Left cardiac atrium (tissue), 4 donors: ENCODE measurements at regions not wholly inside any gene's neighbourhood (a gene's known extent, or its start where the extent isn't known, plus 50 kb on each side); places are given as distances from the start of the nearest gene placed in this dataset.
A peak's percentile ranks its signal among the peaks of the same experiment; 100 is the strongest.
"Not testable (repeated sequence)": the region's sequence is repeated elsewhere in the genome, so short reads cannot be mapped to it uniquely, and the experiment has no call there.

Experiments used
- ATAC-seq, 2 donors: fragments of 200-7000 bp; cut with Tn5 transposase; one replicate each; pipeline ENCODE4 v1.9.1; 2020; ENCODE audit warnings: mild to moderate bottlenecking in 2 of 2, moderate library complexity in 2 of 2
- DNase-seq: peaks from one replicate; pipeline ENCODE4 v3.0.0-alpha.2; 2020
- intact Hi-C, 2 donors: fragments of 100-400 bp; cut with DNase I; formaldehyde crosslinking; loops; one replicate each; pipeline versions ENCODE4 v1.14.1 to v1.15.1; 2022 to 2023
- donor health status: DM: no; HTN: yes; CAD: no.
- donor health status: DM: no; HTN: yes; CAD: no; lungs with severe emphysema.
- donor health status: DM: yes; HTN: yes; CAD: no.
- donor health status: Dilated cardiomyopathy.

DNA sequence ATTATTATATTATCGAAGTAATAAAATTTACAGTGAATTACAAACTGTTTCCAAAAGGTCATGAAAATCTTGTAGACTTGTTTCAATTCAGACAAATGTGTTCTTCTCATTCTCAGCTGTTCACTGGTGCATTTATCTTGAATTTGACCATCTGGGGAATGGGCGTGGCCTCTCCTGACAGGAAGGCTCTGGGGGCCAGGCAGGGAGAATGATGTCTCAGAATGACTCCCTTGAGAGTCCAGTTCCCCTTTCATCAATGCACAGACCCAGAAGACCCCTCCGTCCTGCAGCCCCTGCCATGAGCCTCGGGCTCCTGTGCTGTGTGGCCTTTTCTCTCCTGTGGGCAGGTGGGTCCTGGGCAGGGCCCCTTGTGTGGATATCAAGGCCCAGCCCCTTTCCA lies 229.7 kb upstream of the PRSS58 start:
- intact Hi-C loops, DNase-seq: not testable (repeated sequence)
- peak in 1 of 2 donors; percentile 19 for ATAC-seq

DNA sequence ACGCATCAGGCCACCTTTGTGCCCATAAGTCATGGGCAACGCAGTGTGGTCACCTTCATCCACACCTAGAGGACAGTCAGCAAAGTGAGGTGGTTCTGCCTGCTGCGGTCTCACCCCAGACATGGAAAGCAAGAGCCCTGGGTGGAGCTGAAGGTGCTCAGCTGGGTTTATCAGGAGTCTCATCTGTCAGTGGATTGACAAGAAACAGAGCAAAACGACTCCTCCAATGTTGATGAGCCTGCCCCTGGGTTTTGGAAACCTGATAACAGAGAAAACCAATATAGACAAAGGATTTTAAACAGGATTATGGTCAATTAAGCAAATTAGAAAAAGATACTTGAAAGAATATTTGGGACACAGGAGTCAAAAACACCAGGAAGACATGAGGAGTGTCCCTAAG lies 229.3 kb upstream of the PRSS58 start:
- ATAC-seq (no peak), DNase-seq (no peak)
- intact Hi-C loops, result no loop called here

DNA sequence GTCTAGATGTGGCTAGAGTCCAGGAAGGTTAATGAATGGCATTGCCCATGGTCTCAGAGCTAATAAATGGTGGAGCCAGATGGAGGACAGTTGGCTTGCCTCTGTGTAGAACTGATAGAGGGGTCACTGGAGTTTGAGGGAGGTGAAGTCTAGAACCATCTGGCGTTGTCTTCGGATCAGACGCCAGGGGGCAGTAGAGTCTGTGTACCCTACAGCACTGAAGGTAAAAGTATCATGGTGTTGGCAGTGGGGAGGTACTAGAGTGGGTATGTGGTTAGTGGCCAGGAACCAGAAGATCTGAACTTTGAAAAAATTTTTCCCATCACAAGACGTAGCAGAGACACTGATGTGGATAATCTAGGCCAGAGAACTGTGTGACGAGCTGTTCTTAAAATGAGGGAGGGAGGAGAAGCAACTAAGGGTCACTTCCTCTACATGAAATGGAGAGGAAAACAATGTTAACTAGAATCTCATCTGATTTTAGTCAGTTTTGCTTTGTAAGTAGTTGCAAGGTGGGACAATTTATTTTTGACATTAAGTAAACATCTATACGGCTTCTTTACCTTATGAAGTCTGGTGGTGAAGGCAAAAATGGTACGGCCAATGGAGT lies 227.9 kb upstream of the PRSS58 start:
- ATAC-seq (no peak), DNase-seq (no peak)
- intact Hi-C loops, result no loop called here

DNA sequence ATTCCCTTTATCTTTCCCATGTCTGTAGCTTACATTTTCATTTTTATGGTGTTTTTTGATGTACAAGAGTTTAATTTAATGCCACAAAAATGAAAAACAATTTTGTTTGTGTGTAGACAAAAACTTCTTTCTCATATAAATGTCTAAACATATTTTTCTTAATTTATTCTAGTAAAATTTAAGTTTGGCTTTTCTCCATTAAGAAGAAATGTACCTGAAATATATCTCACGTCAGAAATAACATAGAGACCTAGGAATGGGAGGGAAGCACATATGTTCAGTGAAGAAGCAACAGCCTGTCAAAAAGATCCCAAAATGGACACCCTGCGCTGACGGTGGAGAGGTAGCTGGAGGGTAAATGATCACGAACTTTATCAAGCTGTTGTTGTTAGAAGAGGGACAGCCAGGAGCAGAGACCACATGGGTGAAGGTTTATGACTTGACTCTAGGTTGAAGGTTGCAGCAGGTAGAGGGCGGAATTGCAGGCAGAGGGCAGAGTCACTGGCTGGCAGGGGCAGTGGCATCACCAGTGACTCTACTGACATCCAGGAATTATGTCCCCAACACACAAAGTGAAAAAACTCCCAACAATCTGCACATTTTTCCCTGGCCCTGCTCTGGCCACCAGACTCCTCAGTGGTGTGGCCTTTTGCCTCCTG lies 225.9 kb upstream of the PRSS58 start:
- intact Hi-C loops, result no loop called here
- no peak for DNase-seq
- no peak for ATAC-seq

DNA sequence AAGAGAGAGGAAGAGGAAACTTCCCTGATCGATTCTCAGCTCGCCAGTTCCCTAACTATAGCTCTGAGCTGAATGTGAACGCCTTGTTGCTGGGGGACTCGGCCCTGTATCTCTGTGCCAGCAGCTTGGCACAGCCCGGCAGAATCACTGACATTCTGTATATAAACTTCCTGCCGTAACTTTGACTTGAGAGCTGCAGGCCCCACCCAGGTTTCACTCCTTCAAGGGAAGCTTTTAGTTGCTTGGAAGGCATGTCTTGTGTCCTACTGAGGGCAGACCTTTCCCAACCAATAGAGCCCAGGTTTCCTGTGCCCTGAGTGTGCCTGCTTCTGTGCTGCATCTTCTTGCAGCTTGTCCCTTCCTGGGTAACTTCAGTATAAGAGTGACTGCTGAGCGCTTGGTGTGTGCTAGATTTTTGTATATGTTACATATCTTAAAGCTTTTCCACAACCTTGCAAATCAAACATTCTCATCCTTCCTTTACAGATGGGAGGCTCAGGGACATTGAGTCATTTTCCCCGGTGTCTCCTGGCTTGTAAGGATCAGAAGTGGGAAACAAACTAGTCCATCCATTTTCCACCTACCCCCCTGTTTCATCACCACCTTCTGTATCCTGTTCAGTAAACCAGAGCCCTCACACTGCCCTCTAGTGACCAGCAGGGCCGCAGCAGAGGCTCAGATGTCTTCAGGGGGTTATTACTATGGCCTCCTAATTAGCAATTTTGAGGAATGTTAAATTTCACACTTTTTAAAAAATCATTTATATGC lies 225.2 kb upstream of the PRSS58 start:
- intact Hi-C loops, result no loop called here
- DNase-seq (no peak), ATAC-seq (peak; percentile 35 to 61)

DNA sequence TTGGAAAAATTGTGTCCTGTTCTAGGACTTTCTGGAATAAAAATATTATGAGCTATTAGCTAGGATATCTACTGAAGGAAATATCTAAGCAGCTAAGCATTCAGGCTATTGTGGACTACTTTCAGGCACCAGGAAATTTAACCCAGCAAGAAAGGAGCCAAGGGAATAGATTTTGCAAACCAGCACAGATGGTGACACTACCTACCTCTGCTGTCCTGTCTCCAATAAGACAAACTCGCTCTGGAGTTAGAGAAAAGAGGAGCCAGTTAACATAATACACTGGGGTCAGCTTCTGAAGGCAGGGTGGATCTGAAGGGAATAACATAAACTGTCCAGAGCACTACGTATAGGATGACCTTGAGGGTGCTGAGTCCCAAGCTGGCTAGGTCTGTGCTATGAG lies 223.7 kb upstream of the PRSS58 start:
- DNase-seq (no peak), ATAC-seq (no peak)
- intact Hi-C loops, result no loop called here

DNA sequence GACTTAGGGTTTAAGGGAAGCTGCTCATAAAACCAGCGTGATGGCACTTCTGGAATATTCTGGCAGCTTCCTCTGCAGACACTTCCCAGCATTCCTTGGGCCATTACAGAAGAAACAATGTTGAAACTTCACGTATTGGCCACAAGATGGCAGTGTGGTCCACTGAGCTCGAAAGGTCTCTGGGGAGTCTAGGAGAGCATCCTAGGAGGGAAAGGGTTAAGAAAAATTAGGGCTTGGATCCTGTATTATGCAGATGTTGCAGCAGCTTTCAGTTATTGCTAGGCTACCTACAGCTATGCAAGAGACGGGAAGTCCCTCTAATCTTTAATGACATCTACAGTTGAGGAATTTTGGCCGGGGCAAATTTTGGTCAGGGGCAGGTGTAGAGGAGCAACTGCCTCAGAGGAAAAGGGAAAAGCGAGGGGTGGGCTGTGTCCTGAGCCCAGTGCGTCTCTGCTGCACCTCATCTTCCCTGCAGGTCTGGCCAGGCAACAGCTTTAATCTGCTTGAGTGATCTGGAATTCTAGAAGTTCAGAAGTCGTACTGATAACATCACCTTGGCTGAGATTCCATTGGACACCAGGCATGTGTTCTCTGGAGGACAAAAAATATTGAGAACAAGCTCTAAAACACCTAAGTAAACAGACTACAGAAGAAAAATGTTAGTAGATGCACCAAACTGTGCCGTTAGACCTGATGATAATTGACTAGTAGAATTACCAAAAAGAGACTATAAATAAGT lies 220.8 kb upstream of the PRSS58 start:
- ATAC-seq, result peak; percentile 50 to 62
- DNase-seq, result no peak
- intact Hi-C loops, result no loop called here

DNA sequence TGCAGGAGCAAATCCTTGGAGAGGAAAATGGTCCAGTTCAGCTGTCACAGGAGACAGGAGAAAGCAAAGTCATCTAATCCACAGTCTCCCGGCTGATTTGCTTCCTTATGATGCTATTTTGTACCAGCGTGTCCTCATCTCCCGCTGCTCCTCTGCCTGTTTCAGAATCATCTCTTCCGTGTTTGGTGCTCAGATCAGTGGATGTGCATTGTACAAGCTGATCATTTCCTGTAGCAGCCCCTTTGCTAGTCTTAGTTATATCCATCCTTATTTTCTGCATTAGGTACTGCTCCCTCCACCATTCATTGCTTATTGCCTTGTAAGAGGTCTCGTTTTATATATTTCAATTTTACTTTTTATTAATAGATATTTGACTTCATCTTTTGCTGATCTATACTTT lies 219.9 kb upstream of the PRSS58 start:
- intact Hi-C loops, ATAC-seq, DNase-seq: not testable (repeated sequence)

DNA sequence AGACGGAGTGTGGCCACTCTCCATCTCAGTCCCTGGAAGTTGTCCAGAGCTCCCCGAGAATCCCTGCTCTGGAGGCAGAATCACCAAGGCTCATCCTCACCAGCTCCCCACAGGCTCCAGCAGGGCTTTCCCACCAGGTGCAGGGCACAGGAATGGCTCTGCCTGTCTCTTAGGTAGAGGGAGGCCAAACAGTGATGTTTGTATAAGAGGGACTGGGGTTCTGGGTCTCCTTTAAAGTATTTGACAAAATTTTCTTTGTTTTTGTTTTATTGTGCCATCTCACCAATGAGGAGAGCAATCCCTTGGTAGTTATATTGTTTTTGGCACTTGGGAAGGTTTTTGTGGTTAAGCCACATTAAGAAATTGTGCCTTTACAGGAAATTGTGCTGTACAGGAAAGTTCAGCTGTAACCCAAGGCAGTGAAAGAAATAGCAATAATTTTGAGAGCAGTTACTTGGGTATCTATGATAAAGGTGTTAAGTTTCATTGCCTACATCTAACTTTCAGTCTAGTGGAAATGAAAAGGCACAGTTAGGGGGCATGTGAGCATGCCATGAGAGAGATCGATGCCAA lies 219.3 kb upstream of the PRSS58 start:
- ATAC-seq, result no peak
- DNase-seq, result no peak
- intact Hi-C loops, result no loop called here

DNA sequence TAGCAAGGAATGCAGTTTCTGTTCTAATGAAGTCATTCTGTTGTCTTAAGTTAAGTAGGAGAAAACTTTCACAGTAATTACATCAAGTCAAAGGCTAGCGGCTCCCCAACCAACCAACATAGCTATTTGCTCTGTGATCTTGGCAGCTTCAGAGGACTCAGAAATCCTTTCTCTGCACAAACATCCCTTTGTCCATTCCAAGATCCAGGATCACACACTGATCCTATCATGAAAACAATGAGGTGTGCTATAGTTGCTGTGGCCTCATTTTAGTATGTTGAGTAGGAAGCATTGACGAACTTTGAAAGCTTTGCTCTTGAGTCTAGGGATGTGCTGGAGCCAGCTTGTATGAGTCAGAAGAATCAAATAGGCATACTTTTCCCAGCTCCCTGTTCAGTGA lies 218.2 kb upstream of the PRSS58 start:
- no peak for ATAC-seq
- intact Hi-C loops, result no loop called here
- no peak for DNase-seq

DNA sequence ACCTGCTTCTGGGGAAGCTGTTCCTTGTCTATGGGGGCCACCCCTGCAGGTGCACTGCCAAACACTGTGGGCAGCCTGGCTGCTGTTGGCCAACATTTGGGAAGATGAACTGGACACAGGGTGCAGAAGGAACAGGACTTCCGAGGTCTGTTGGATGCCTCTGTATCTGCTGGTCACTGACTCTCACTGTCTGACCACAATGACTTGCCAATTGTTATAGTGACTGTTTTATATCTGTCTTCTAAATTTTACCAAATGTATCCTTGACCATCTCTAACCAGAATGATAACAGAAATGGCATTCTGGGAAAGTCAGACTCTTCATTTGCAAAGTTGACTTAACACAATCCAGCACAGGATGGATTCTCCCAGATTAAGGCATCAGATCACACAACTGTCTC lies 214.0 kb upstream of the PRSS58 start:
- ATAC-seq (no peak), DNase-seq (no peak)
- intact Hi-C loops, result no loop called here

DNA sequence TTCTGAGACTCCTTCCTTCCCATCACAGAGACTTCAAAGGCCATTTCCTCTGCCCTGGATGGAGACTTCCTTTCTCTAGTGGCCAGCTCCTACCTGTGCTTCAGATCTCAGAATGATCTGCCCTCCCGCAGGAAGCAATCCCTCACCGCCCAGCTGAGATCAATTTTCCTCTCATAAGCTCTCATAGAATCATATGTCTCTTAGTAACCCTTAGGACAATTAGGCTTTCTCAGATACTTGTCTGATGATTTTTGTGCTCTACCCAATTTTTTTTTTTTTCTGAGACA lies 212.6 kb upstream of the PRSS58 start:
- ATAC-seq (no peak), DNase-seq (no peak)
- intact Hi-C loops, result no loop called here

DNA sequence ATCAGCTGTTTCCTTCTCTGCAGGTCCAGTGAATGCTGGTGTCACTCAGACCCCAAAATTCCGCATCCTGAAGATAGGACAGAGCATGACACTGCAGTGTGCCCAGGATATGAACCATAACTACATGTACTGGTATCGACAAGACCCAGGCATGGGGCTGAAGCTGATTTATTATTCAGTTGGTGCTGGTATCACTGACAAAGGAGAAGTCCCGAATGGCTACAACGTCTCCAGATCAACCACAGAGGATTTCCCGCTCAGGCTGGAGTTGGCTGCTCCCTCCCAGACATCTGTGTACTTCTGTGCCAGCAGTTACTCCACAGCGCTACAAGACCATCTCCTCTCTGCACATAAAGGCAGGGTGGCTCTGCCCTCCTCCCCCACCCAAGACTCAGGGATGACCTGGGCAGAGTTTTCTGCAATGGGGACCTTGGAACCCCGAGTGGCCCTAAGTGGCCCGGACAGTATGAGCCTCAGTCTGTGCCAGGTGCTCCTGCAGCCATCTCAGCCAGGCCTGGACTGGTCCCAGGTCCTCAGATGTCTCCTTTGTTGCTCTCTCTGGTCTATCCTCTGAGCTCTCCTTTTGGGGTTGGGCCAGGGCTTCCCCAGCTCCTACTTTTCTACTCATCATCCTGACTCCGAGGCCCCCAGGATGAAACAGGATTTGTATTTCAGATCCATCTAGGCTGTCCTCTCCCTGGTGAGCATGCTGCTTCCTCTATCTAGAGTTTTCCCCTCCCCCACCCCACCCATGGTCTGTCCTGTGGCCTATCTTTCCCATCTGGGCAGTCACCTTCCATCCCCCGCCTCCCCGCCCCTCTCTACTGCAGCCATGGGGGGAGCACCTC lies 212.1 kb upstream of the PRSS58 start:
- intact Hi-C loops, result no loop called here
- DNase-seq (no peak), ATAC-seq (no peak)

DNA sequence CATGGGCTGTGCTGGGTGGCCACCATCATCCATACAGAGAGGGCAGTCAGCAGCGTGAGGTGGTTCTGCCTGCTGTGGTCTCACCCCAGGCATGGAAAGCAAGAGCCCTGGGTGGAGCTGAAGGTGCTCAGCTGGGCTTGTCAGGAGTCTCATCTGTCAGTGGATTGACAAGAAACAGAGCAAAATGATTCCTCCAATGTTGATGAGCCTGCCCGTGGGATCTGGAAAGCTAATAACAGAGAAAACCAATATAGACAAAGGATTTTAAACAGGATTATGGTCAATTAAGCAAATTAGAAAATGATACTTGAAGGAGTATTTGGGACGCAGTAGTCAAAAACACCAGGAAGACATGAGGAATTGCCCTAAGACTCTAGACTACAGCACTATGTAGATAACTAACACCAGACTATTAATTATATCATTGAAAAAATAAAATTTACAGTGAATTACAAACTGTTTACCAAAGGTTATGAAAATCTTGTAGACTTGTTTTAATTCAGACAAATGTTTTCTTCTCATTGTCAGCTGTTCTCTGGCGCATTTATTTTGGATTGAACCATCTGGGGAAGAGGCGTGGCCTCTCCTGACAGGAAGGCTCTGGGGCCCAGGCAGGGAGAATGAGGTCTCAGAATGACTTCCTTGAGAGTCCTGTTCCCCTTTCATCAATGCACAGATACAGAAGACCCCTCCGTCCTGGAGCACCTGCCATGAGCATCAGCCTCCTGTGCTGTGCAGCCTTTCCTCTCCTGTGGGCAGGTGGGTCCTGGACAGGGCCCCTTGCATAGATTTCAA lies 211.2 kb upstream of the PRSS58 start:
- no peak for DNase-seq
- ATAC-seq, result no peak
- intact Hi-C loops, result no loop called here

DNA sequence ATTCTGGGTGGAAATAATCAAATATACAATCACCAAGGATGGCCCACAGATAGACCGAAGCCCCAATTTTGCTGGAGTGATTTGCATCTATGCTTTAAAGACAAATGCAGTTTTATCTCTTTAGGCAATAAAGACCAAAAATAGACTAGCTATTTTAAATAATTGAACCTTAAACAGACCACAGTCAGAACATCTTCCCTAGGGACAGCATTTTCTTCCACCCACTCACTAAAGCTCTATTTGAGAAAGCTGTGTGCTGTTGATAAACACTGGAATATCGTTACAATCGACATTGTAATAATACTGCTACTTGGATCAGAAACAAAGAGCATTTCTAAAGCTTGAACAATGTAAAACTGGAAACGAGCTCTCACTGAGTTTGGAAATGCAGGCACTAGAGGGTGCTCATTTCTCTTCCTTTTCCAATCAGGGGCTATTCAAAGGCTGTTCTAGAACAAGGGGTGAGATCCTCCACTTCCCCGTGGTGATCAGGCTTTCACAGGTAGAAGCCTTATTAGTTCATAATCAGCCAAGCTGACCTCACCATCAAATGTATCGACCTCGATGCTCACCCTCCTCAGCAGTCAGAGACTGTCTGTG lies 209.3 kb upstream of the PRSS58 start:
- ATAC-seq, DNase-seq, intact Hi-C loops: not testable (repeated sequence)

DNA sequence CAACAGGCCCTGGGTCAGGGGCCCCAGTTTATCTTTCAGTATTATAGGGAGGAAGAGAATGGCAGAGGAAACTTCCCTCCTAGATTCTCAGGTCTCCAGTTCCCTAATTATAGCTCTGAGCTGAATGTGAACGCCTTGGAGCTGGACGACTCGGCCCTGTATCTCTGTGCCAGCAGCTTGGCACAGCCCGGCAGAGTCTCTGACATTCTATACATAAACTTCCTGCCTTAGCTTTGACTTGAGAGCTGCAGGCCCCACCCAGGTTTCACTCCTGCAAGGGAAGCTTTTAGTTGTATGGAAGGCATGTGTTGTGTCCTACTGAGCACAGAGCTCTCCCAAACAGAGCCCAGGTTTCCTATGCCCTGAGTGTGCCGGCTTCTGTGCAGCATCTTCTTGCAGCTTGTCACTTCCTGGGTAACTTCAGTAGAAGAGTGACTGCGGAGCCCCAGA lies 205.6 kb upstream of the PRSS58 start:
- DNase-seq (no peak), ATAC-seq (no peak)
- intact Hi-C loops, result no loop called here

DNA sequence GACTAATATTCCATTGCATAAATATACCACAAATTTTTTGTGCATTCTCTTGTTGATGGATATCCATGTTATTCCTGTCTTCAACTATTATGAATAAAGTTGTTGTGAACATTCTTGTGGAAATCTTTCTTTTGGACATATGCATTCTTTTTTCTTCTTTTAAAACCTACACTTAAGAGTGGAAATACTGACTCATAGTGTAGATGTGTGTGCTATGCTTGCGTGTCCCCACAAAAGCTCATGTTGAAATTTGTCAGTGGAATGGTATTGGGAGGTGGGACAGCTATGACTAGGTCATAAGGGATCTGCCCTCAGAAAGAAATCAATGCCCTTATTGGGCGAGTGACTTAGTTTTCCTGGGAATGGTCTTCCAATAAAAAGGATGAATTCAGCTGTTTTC lies 203.6 kb upstream of the PRSS58 start:
- DNase-seq, result no peak
- intact Hi-C loops, result no loop called here
- no peak for ATAC-seq
